ENCODE measurements at regions not wholly inside any gene's neighbourhood (a gene's known extent, or its start where the extent isn't known, plus 50 kb on each side); places are given as distances from the start of the nearest gene placed in this dataset.

- no peak for TF ChIP-seq ZNF221 (tag by site-specific recombination; IDR thresholded peaks at IDR 0.05; ENCODE audit: borderline replicate concordance)
- TF ChIP-seq ZNF768 (tag by site-specific recombination; IDR thresholded peaks at IDR 0.05) = no peak
Measured at GRCh38 chr2:23293063-23293462, 91.9 kb upstream of the KLHL29 start (continued).

GRCh38 chr2:23293731-23294130, 91.2 kb upstream of the KLHL29 start:
- TF ChIP-seq ZNF837 (tag by site-specific recombination; IDR thresholded peaks at IDR 0.05) = no peak
- no peak for TF ChIP-seq ZNF16 (tag by site-specific recombination; IDR thresholded peaks at IDR 0.05; ENCODE audit: low read depth)
- no peak for TF ChIP-seq ZNF311 (tag by site-specific recombination; IDR thresholded peaks at IDR 0.05; ENCODE audit: borderline replicate concordance)
- no peak for TF ChIP-seq ZNF561 (tag by site-specific recombination; IDR thresholded peaks at IDR 0.05; ENCODE audit: borderline replicate concordance)
- no peak for TF ChIP-seq ZNF26 (tag by site-specific recombination; IDR thresholded peaks at IDR 0.05)
- TF ChIP-seq SALL2 (tag by site-specific recombination; IDR thresholded peaks at IDR 0.05; ENCODE audit: borderline replicate concordance) = no peak
- no peak for TF ChIP-seq ZNF121 (tag by site-specific recombination; IDR thresholded peaks at IDR 0.05)
- TF ChIP-seq ZBTB11 (tag by site-specific recombination; conservative IDR thresholded peaks at IDR 0.05; ENCODE audit: low read depth) = no peak
- TF ChIP-seq KLF17 (tag by site-specific recombination; IDR thresholded peaks at IDR 0.05) = no peak
- TF ChIP-seq ZNF157 (tag by site-specific recombination; IDR thresholded peaks at IDR 0.05) = no peak
- TF ChIP-seq PRDM2 (tag by site-specific recombination; IDR thresholded peaks at IDR 0.05; ENCODE audit: borderline replicate concordance) = no peak
- no peak for TF ChIP-seq ZNF518A (tag by site-specific recombination; conservative IDR thresholded peaks at IDR 0.05; ENCODE audit: low read depth)
- H3K4me3 ChIP-seq (ENCODE audit: low read depth, low read length) = no peak overlapping the region
- POLR2A ChIA-PET = no interaction called here
- CTCF ChIA-PET = interaction anchor here (0.7 to 1.8 kb wide), 5 partner anchors 14 to 172 kb away, joined by 3 to 7 read pairs (median 3); no protein-coding TSS in a partner anchor
- no peaks in the 10 kb centered on the region for H3K4me1 ChIP-seq (ENCODE audit: control insufficient read depth, insufficient read depth, low read length)
- no peaks in the 10 kb centered on the region for H3K36me3 ChIP-seq (ENCODE audit: control insufficient read depth in 2 of 2, insufficient read depth in 1 of 2, low read length in 2 of 2)
- H3K27ac ChIP-seq (ENCODE audit: extremely low read depth, low read depth, low read length) = no peak overlapping the region
- no peaks in the 10 kb centered on the region for H3K9me3 ChIP-seq (ENCODE audit: control insufficient read depth, insufficient read depth, low read depth, low read length)

Measured in HEK293 (cell line).